Ovary (tissue), 7 donors: ENCODE measurements at regions not wholly inside any gene's neighbourhood (a gene's known extent, or its start where the extent isn't known, plus 50 kb on each side); places are given as distances from the start of the nearest gene placed in this dataset.

Experiments
- DNase-seq, 5 donors: peaks; one replicate each; pipeline ENCODE4 v3.0.0-alpha.2; 2019 to 2020
- H3K27ac ChIP-seq, 2 donors: fragments of 200-600 bp; one replicate each; pipeline versions ENCODE4 v1.5.1 to v1.8.0; 2019 to 2022
- H3K27me3 ChIP-seq: fragments of 200-600 bp; one replicate; pipeline ENCODE4 v1.8.0; 2022
- H3K36me3 ChIP-seq: fragments of 200-600 bp; sonication (generic); one replicate; pipeline ENCODE4 v1.5.1; 2019
- H3K4me1 ChIP-seq: one replicate; pipeline ENCODE4 v1.8.1; 2013; ENCODE audit warnings: mild to moderate bottlenecking, moderate library complexity; ENCODE audit not compliant: insufficient read depth
- H3K4me3 ChIP-seq: fragments of 200-600 bp; sonication (generic); one replicate; pipeline ENCODE4 v1.5.1; 2017
- H3K9me3 ChIP-seq, 2 donors: fragments of 200-600 bp in 1 of 2; sonication (generic) in 1 of 2; one replicate each; pipeline versions ENCODE4 v1.5.1 to v1.8.1; 2013 to 2019; ENCODE audit warnings: mild to moderate bottlenecking in 1 of 2, moderate library complexity in 1 of 2
- EP300 ChIP-seq: sonication (generic); formaldehyde crosslinking; IDR thresholded peaks from one replicate; pipeline ENCODE4 v1.6.1; 2017; ENCODE audit warnings: antibody characterized with exemption
- POLR2A ChIP-seq: fragments of 450-650 bp; IDR thresholded peaks from one replicate; pipeline ENCODE4 v1.6.1; 2017; ENCODE audit warnings: antibody characterized with exemption, mild to moderate bottlenecking, moderate library complexity
- WGBS, 3 donors: extraction: QIAGEN DNeasy Blood & Tissue Kit in 1 of 3; methylation state at CpG; one replicate each; pipeline versions ENCODE4 v1.1.5 to v1.1.7; 2013 to 2017; 5-methylcytosine and 5-hydroxymethylcytosine counted together
- intact Hi-C, 4 donors: fragments of 100-400 bp; cut with DNase I; formaldehyde crosslinking; loops; one replicate each; pipeline versions ENCODE4 v1.11.0 to v1.15.1; 2022 to 2023
- TF ChIP-seq, protein P1 (sequence below), 3 donors: fragments of 450-650 bp in 2 of 3; fragments of 200-600 bp in 1 of 3; IDR thresholded peaks; one replicate each; pipeline versions ENCODE4 v1.5.1 to v1.8.0; 2016 to 2022; ENCODE audit warnings: antibody characterized with exemption in 3 of 3, mild to moderate bottlenecking in 1 of 3
- donor health status: DM: no; HTN: no; CAD: no; lungs with moderate emphysema.
- donor health status: DM: no; HTN: no; CAD: no.
- donor health status: Bipolar disorder and iron deficiency.
- donor health status: DM: no; HTN: no; CAD: no.
- donor health status: DM: yes; HTN: yes; CAD: no.

DNA sequence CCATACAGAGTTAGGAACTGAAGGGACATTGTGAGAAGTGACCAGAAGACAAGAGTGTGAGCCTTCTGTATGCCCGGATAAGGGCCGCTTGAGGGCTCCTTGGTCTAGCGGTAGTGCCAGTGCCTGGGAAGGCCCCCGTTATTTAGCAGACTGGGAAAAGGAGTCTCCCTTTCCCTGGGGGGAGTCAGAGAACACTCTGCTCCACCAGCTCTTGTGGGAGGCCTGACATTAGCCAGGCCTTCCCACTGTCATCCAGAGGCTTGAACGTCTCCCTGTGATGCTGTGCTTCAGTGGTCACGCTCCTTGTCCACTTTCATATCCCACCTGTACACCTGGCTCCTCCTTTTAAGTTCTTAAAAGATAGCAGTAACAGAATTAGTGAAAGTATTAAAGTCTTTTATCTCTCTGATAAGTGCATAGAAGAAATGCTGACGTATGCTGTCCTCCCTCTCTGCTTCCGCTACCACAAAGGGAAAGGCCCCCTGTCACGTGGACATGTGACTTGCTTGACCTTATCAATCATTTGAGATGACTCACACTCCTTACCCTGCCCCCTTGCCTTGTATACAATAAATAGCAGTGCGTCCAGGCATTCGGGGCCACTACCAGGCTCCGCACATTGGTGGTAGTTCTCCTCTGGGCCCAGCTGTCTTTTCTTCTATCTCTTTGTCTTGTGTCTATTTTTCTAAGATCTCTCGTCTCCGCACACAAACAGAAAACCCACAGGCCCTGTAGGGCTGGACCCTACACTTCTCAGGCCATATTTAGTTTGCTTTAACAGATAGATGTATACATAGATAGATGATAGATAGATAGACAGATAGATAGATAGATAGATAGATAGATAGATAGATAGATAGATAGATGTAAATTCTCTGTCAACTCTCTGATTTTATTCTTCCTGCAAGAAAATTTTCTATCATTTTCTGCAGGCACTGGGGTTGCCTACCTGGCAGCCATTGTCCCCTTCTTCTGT, 131.5 kb upstream of the JCAD start:
- no peak overlapping the region for H3K27ac ChIP-seq
- intact Hi-C loops: no loop called here
- H3K9me3 ChIP-seq: no peaks in the 10 kb centered on the region
- 86 to 89% (median 89%) methylated on average over 14 of the region's 14 CpGs for WGBS, 3 donors
- TF ChIP-seq POLR2A: no peak
- no peak for TF ChIP-seq EP300
- TF ChIP-seq, protein P1, sequence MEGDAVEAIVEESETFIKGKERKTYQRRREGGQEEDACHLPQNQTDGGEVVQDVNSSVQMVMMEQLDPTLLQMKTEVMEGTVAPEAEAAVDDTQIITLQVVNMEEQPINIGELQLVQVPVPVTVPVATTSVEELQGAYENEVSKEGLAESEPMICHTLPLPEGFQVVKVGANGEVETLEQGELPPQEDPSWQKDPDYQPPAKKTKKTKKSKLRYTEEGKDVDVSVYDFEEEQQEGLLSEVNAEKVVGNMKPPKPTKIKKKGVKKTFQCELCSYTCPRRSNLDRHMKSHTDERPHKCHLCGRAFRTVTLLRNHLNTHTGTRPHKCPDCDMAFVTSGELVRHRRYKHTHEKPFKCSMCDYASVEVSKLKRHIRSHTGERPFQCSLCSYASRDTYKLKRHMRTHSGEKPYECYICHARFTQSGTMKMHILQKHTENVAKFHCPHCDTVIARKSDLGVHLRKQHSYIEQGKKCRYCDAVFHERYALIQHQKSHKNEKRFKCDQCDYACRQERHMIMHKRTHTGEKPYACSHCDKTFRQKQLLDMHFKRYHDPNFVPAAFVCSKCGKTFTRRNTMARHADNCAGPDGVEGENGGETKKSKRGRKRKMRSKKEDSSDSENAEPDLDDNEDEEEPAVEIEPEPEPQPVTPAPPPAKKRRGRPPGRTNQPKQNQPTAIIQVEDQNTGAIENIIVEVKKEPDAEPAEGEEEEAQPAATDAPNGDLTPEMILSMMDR (IDR thresholded peaks at IDR 0.05): no peak
- no peak for DNase-seq
- H3K4me3 ChIP-seq: no peak overlapping the region
- H3K27me3 ChIP-seq: no peaks in the 10 kb centered on the region
- H3K4me1 ChIP-seq: peaks cover 2% of the 10 kb centered on the region
- H3K36me3 ChIP-seq: no peaks in the 10 kb centered on the region

DNA sequence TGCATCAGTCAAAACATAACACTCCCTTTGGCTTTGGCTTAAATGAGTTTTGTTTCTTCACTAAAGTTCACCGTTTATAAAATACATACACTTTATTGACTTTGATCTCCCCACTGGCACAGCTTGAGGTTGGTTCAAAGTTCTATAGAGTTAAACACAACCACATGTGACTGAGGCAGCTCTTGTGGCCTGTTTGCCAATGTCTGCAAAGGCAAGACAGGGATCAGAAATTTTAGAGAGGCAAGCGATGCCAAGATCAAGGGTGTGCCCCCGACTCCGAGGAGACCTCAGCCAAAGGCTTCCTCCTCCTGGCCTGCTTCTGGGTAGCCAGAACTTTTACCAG, 129.8 kb upstream of the JCAD start:
- Histone ChIP-seq H3K27me3 (no peaks in the 10 kb centered on the region), H3K27ac (no peak overlapping the region), H3K9me3 (no peaks in the 10 kb centered on the region), H3K4me3 (no peak overlapping the region), H3K4me1 (peaks cover 2% of the 10 kb centered on the region), H3K36me3 (no peaks in the 10 kb centered on the region)
- 26 to 42% (median 38%) methylated on average over 4 of the region's 4 CpGs for WGBS, 3 donors
- TF ChIP-seq, protein P1 (IDR thresholded peaks at IDR 0.05): no peak
- no peak for DNase-seq
- intact Hi-C loops: no loop called here

DNA sequence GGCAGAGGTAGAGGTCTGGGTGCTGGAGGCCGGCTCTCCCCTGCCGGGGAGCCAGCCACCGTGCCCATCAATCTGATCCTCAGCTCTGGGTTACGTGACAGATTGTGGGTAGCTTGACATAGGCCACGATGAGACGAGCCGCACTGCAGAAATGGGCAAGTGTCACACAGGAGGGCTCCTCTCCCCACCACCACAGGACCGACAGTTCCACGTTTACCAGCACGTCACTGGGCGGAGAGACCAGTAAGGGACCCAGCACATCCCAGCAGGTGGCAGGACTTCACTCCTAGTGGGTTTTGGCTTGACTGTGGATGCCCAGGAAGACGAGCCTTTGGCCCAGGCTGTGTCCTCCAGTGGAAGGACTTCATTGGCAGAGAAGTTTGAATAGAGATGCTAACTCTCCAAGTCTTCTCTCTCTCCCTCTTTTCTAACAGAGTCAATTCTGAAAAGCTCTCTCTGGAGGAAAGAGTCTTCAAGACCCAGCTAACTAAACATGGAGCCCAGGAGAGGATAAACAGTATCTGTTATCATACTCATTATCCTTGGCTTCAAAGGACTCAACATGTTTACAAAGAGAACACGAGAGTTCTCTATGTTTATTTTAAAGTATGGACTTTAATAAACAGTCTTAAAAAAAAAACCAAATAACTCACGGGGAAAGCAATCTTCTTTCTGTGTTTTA, 129.3 kb upstream of the JCAD start:
- Histone ChIP-seq H3K4me3 (no peak overlapping the region), H3K9me3 (no peaks in the 10 kb centered on the region), H3K36me3 (no peaks in the 10 kb centered on the region), H3K27ac (no peak overlapping the region), H3K4me1 (peaks cover 2% of the 10 kb centered on the region), H3K27me3 (no peaks in the 10 kb centered on the region)
- TF ChIP-seq POLR2A: no peak
- intact Hi-C loops: no loop called here
- DNase-seq: no peak
- 69 to 71% (median 71%) methylated on average over 14 of the region's 14 CpGs for WGBS, 3 donors

DNA sequence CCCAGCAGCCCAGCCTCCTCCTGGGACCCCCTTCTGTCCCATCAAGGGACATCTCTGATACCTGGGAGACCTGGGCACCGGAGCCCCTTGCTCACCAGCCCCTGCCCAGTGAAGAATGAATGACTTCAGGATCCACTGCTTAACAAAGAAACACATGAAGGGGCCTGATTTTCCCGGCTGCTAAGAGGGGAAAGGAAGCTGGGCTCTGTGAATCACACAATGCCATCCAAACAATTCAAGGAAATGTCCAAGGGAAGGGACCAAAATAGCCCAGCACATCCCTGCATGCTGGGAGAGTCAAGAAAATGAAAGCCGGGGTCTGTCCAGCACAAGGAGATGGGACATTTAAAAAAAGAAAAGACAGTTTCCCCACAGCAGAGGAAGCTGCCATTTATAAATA, 128.7 kb upstream of the JCAD start:
- no peak overlapping the region for H3K4me3 ChIP-seq
- no peaks in the 10 kb centered on the region for H3K27me3 ChIP-seq
- peaks cover 2% of the 10 kb centered on the region for H3K4me1 ChIP-seq
- TF ChIP-seq POLR2A: no peak
- TF ChIP-seq, protein P1 (IDR thresholded peaks at IDR 0.05): no peak
- TF ChIP-seq EP300: no peak
- no peaks in the 10 kb centered on the region for H3K36me3 ChIP-seq
- no peak for DNase-seq
- 54 to 57% (median 56%) methylated on average over 3 of the region's 3 CpGs for WGBS, 3 donors
- no peaks in the 10 kb centered on the region for H3K9me3 ChIP-seq
- intact Hi-C loops: no loop called here
- H3K27ac ChIP-seq: no peak overlapping the region

DNA sequence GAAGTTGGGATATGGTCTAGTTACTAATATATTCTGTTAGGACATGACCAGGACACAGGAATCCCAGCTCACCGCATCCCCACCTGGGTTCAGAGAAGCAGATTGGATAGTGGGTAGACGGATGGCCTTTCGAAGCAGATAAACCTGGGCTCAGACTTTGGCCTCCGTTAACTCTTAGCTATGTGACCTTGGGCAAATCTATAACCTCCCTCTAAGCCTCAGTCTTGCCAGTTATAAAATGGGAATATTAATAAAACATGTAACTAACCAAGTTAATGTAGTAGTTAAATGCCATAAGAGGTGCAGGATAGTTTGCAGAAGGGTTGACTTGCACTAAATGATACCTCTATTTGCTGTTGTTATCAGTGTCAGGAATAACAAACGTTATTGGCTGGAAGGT, 127.6 kb upstream of the JCAD start:
- H3K4me3 ChIP-seq: no peak overlapping the region
- TF ChIP-seq, protein P1 (IDR thresholded peaks at IDR 0.05): no peak
- TF ChIP-seq POLR2A: no peak
- TF ChIP-seq EP300: no peak
- H3K4me1 ChIP-seq: peaks cover 2% of the 10 kb centered on the region
- H3K36me3 ChIP-seq: no peaks in the 10 kb centered on the region
- intact Hi-C loops: no loop called here
- no peaks in the 10 kb centered on the region for H3K27me3 ChIP-seq
- no peak for DNase-seq
- no peak overlapping the region for H3K27ac ChIP-seq
- no peaks in the 10 kb centered on the region for H3K9me3 ChIP-seq
- WGBS, 3 donors: 78 to 83% (median 79%) methylated on average over 5 of the region's 5 CpGs
